Sigmoid colon (tissue), 3 donors: ENCODE measurements at regions not wholly inside any gene's neighbourhood (a gene's known extent, or its start where the extent isn't known, plus 50 kb on each side); places are given as distances from the start of the nearest gene placed in this dataset.

Source experiments
- CTCF ChIP-seq, 4 experiments: fragments of 450-650 bp in 3 of 4; fragments of 200-600 bp in 1 of 4; IDR thresholded peaks; one replicate each; pipeline ENCODE4 v1.5.1; 2016 to 2019; ENCODE audit warnings: antibody characterized with exemption in 4 of 4, mild to moderate bottlenecking in 3 of 4, moderate library complexity in 2 of 4
- POLR2A ChIP-seq, 2 donors: fragments of 450-650 bp; IDR thresholded peaks; one replicate each; pipeline ENCODE4 v1.6.1; 2016; ENCODE audit warnings: antibody characterized with exemption in 2 of 2, mild to moderate bottlenecking in 2 of 2, moderate library complexity in 2 of 2

GRCh38 chr17:5672815-5673430, 88.6 kb upstream of the NLRP1 start:
- TF ChIP-seq CTCF (IDR thresholded peaks at IDR 0.05) (no peak), POLR2A (IDR thresholded peaks at IDR 0.05) (no peak)
